CD14-positive monocyte (primary cell): ENCODE measurements at regions not wholly inside any gene's neighbourhood (a gene's known extent, or its start where the extent isn't known, plus 50 kb on each side); places are given as distances from the start of the nearest gene placed in this dataset.

Experiments
- DNase-seq, 3 donors: peaks; one replicate each; pipeline ENCODE4 v3.0.0-alpha.2; 2011 to 2022
- H2AFZ ChIP-seq: 2 replicates; pipeline ENCODE4 v1.6.0; 2012; ENCODE audit warnings: mild to moderate bottlenecking, low read depth, low read length, inconsistent platforms; ENCODE audit not compliant: insufficient read depth, poor library complexity, severe bottlenecking
- H3K27ac ChIP-seq, 2 donors: 1 replicate in 1 of 2; 2 replicates in 1 of 2; pipeline ENCODE4 v1.5.1; 2012 to 2013; ENCODE audit warnings: low read length in 2 of 2, control low read depth in 1 of 2, inconsistent platforms in 1 of 2, low read depth in 1 of 2, mild to moderate bottlenecking in 1 of 2
- H3K27me3 ChIP-seq, 2 donors: one replicate each; pipeline versions ENCODE4 v1.6.0 to v1.6.1; 2011 to 2013; ENCODE audit warnings: low read length in 2 of 2; ENCODE audit not compliant: control insufficient read depth in 2 of 2, insufficient read depth in 2 of 2
- H3K36me3 ChIP-seq, 2 donors: replicated peaks in 1 of 2; 1 replicate in 1 of 2; 2 replicates in 1 of 2; pipeline versions ENCODE4 v1.5.1 to v1.6.1; 2012 to 2013; ENCODE audit warnings: low read length in 2 of 2, control low read depth in 1 of 2, inconsistent platforms in 1 of 2, mild to moderate bottlenecking in 1 of 2; ENCODE audit not compliant: insufficient read depth in 2 of 2, control insufficient read depth in 1 of 2
- H3K4me1 ChIP-seq, 2 donors: 1 replicate in 1 of 2; 2 replicates in 1 of 2; pipeline versions ENCODE4 v1.5.1 to v1.6.1; 2012 to 2013; ENCODE audit warnings: low read length in 2 of 2, control low read depth in 1 of 2, inconsistent platforms in 1 of 2, mild to moderate bottlenecking in 1 of 2, moderate library complexity in 1 of 2; ENCODE audit not compliant: insufficient read depth in 2 of 2, control insufficient read depth in 1 of 2
- H3K4me2 ChIP-seq: replicated peaks from 2 replicates; pipeline ENCODE3; 2012; ENCODE audit warnings: low read length, moderate library complexity, mild to moderate bottlenecking; ENCODE audit not compliant: poor library complexity, severe bottlenecking; ENCODE audit errors: extremely low read depth
- H3K4me3 ChIP-seq, 3 experiments: fragments of 200-600 bp in 1 of 3; sonication (generic) in 1 of 3; replicated peaks in 1 of 3; 1 replicate in 2 of 3; 2 replicates in 1 of 3; pipeline ENCODE4 v1.5.1; 2011 to 2013; ENCODE audit warnings: low read length in 3 of 3, mild to moderate bottlenecking in 3 of 3, control low read depth in 2 of 3, low read depth in 2 of 3, inconsistent platforms in 1 of 3, moderate library complexity in 1 of 3
- H3K79me2 ChIP-seq: 2 replicates; pipeline ENCODE4 v1.6.0; 2012; ENCODE audit warnings: mild to moderate bottlenecking, control low read depth, inconsistent platforms, low read length, moderate library complexity; ENCODE audit not compliant: insufficient read depth
- H3K9ac ChIP-seq: 2 replicates; pipeline ENCODE4 v1.6.0; 2017; ENCODE audit warnings: low read length, mild to moderate bottlenecking; ENCODE audit not compliant: insufficient read depth, poor library complexity, severe bottlenecking
- H3K9me3 ChIP-seq, 2 donors: replicated peaks in 1 of 2; 1 replicate in 1 of 2; 2 replicates in 1 of 2; pipeline versions ENCODE4 v1.5.1 to v1.6.1; 2012 to 2013; ENCODE audit warnings: low read length in 2 of 2, control low read depth in 1 of 2; ENCODE audit not compliant: control insufficient read depth in 1 of 2, insufficient read depth in 1 of 2
- H4K20me1 ChIP-seq: 2 replicates; pipeline ENCODE4 v1.6.0; 2012; ENCODE audit warnings: mild to moderate bottlenecking, low read length, control low read depth, moderate library complexity; ENCODE audit not compliant: insufficient read depth
- H3K27ac Mint-ChIP-seq, 7 donors: one replicate each; pipeline ENCODE4 v1.8.0; 2020; ENCODE audit warnings: mild to moderate bottlenecking in 7 of 7, mixed read lengths in 7 of 7, moderate library complexity in 6 of 7, inconsistent platforms in 2 of 7
- H3K27me3 Mint-ChIP-seq, 3 donors: one replicate each; pipeline ENCODE4 v1.8.0; 2021 to 2022; ENCODE audit warnings: low read depth in 3 of 3, mild to moderate bottlenecking in 3 of 3, mixed read lengths in 3 of 3, moderate library complexity in 3 of 3, inconsistent platforms in 1 of 3
- H3K36me3 Mint-ChIP-seq, 2 donors: one replicate each; pipeline ENCODE4 v1.8.0; 2020; ENCODE audit warnings: mixed read lengths in 2 of 2, inconsistent platforms in 1 of 2, mild to moderate bottlenecking in 1 of 2
- H3K4me1 Mint-ChIP-seq: one replicate; pipeline ENCODE4 v1.8.0; 2020; ENCODE audit warnings: mild to moderate bottlenecking, mixed read lengths
- H3K4me3 Mint-ChIP-seq, 2 donors: one replicate each; pipeline ENCODE4 v1.8.0; 2020; ENCODE audit warnings: mild to moderate bottlenecking in 2 of 2, mixed read lengths in 2 of 2, moderate library complexity in 1 of 2
- H3K9me3 Mint-ChIP-seq, 7 donors: one replicate each; pipeline ENCODE4 v1.8.0; 2020 to 2022; ENCODE audit warnings: mixed read lengths in 7 of 7, mild to moderate bottlenecking in 6 of 7, moderate library complexity in 6 of 7, inconsistent platforms in 2 of 7
- WGBS: methylation state at CpG from one replicate; pipeline ENCODE4 v1.1.5; 2013; ENCODE audit warnings: missing lambda C conversion rate; ENCODE audit not compliant: insufficient coverage; 5-methylcytosine and 5-hydroxymethylcytosine counted together
- intact Hi-C, 2 donors: fragments of 100-400 bp; cut with micrococcal nuclease; formaldehyde crosslinking; loops; one replicate each; pipeline versions ENCODE4 v1.15.0 to v1.15.1; 2023
- TF ChIP-seq, protein P1 (sequence below): fragments of 200-600 bp; IDR thresholded peaks from one replicate; pipeline ENCODE4 v1.8.0; 2022; ENCODE audit warnings: antibody characterized with exemption, mild to moderate bottlenecking

DNA sequence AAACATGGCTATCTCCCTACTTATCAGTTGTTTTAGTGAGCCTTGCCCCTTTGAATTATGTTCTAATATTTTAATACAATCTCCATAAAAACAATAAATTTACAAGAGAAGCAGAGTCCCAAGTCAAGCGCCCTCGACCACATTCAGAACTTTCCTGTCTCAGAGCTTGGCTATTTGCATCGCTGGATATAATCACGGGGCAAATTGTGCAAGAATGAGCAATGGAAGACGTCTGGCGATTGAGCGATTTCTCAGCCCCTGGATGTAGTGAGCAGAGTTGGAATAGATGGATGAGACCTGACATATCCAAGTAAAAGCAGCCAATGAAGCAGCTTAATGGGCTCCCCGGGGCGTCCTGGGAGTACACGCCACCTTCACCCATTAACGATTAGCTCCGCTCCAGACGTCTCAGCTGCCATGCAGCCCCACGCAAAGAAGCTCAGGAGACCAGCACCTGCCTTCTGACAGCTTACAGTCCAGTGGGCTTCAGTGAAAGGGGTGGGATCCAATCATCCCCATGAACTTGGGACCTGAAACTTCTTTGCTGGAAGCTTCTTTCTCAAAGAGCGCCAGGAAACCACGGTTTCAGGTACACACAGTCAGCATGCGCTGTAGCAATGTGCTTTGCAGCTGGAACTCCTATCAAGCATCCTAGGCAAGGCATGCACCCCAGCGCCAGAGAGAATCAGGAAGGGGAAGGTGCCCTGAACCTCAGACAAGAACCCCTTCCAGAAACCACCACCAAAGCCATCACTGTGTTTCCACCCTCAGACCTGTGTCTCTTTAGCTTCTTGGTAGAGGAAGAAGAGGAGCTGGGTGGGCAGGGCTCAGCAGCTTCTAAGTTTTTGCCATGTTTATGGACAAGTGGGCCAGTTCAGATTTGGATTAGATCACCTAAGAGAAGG, 92.0 kb upstream of the IRX4 start:
- no peaks in the 10 kb centered on the region for H3K36me3 ChIP-seq
- no peak overlapping the region for H2AFZ ChIP-seq
- no peaks in the 10 kb centered on the region for H3K79me2 ChIP-seq
- H3K4me1 ChIP-seq = no peaks in the 10 kb centered on the region
- no peak overlapping the region for H3K27ac Mint-ChIP-seq
- H3K27ac ChIP-seq = no peak overlapping the region
- no peak for DNase-seq
- intact Hi-C loops = no loop called here
- no peaks in the 10 kb centered on the region for H4K20me1 ChIP-seq
- H3K4me3 ChIP-seq = no peak overlapping the region
- H3K4me3 Mint-ChIP-seq = no peak overlapping the region
- TF ChIP-seq, protein P1, sequence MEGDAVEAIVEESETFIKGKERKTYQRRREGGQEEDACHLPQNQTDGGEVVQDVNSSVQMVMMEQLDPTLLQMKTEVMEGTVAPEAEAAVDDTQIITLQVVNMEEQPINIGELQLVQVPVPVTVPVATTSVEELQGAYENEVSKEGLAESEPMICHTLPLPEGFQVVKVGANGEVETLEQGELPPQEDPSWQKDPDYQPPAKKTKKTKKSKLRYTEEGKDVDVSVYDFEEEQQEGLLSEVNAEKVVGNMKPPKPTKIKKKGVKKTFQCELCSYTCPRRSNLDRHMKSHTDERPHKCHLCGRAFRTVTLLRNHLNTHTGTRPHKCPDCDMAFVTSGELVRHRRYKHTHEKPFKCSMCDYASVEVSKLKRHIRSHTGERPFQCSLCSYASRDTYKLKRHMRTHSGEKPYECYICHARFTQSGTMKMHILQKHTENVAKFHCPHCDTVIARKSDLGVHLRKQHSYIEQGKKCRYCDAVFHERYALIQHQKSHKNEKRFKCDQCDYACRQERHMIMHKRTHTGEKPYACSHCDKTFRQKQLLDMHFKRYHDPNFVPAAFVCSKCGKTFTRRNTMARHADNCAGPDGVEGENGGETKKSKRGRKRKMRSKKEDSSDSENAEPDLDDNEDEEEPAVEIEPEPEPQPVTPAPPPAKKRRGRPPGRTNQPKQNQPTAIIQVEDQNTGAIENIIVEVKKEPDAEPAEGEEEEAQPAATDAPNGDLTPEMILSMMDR = no peak
- H3K9me3 ChIP-seq = peaks cover 7 to 8% of the 10 kb centered on the region in 2 donors
- no peaks in the 10 kb centered on the region for H3K27me3 ChIP-seq
- 89% methylated on average over 11 of the region's 18 CpGs for WGBS
- no peaks in the 10 kb centered on the region for H3K4me1 Mint-ChIP-seq
- H3K27me3 Mint-ChIP-seq = peaks cover 0 to 5% (median 3%) of the 10 kb centered on the region in 3 donors
- H3K9me3 Mint-ChIP-seq = peaks cover 0 to 11% (median 6%) of the 10 kb centered on the region in 7 donors
- H3K9ac ChIP-seq = no peak overlapping the region
- H3K36me3 Mint-ChIP-seq = no peaks in the 10 kb centered on the region
- no peak overlapping the region for H3K4me2 ChIP-seq

DNA sequence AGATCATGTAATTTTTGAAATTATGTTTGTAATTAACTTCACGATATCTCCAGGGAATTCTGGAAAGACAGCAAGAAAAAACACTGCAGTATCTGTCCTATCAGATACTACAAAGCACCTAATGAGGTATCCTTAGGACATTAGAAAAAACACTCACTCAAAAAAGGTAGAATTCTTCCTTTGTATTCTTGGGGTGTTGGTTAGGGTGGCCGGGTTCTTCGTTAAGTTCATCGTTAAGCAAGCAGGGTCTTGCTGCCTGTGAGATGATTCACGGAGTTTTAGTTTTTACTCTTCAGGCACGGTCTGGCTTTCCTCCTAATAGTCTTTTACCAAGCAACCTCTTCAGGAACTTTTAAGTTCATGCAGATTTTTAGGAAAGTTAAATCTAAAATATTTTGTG, 91.4 kb upstream of the IRX4 start:
- peaks cover 0 to 5% (median 3%) of the 10 kb centered on the region in 3 donors for H3K27me3 Mint-ChIP-seq
- no peak overlapping the region for H3K27ac Mint-ChIP-seq
- Histone ChIP-seq H3K4me2 (no peak overlapping the region), H3K27ac (no peak overlapping the region), H3K9ac (no peak overlapping the region), H2AFZ (no peak overlapping the region), H3K4me3 (no peak overlapping the region), H3K4me1 (no peaks in the 10 kb centered on the region), H4K20me1 (no peaks in the 10 kb centered on the region), H3K79me2 (no peaks in the 10 kb centered on the region), H3K36me3 (no peaks in the 10 kb centered on the region), H3K9me3 (peaks cover 7 to 8% of the 10 kb centered on the region in 2 donors), H3K27me3 (no peaks in the 10 kb centered on the region)
- intact Hi-C loops = no loop called here
- DNase-seq = no peak
- no peaks in the 10 kb centered on the region for H3K4me1 Mint-ChIP-seq
- no CpG with 5 or more reads among the region's 6 CpGs for WGBS
- H3K4me3 Mint-ChIP-seq = no peak overlapping the region
- TF ChIP-seq, protein P1 = no peak
- peaks cover 0 to 11% (median 6%) of the 10 kb centered on the region in 7 donors for H3K9me3 Mint-ChIP-seq
- no peaks in the 10 kb centered on the region for H3K36me3 Mint-ChIP-seq
